Suprapubic skin (tissue), 4 donors: ENCODE measurements at regions not wholly inside any gene's neighbourhood (a gene's known extent, or its start where the extent isn't known, plus 50 kb on each side); places are given as distances from the start of the nearest gene placed in this dataset.

Experiments used
- DNase-seq, 2 donors: peaks; one replicate each; pipeline ENCODE4 v3.0.0-alpha.2; 2019; ENCODE audit warnings: low spot score in 2 of 2
- H3K27ac ChIP-seq: fragments of 200-600 bp; sonication (generic); one replicate; pipeline ENCODE4 v1.5.1; 2019
- H3K27me3 ChIP-seq: fragments of 200-600 bp; sonication (generic); one replicate; pipeline ENCODE4 v1.5.1; 2019
- H3K36me3 ChIP-seq: fragments of 200-600 bp; sonication (generic); one replicate; pipeline ENCODE4 v1.5.1; 2019
- H3K4me1 ChIP-seq: fragments of 200-600 bp; sonication (generic); one replicate; pipeline ENCODE4 v1.5.1; 2019
- H3K4me3 ChIP-seq: fragments of 200-600 bp; sonication (generic); one replicate; pipeline ENCODE4 v1.5.1; 2019; ENCODE audit warnings: mild to moderate bottlenecking
- H3K9me3 ChIP-seq: fragments of 200-600 bp; sonication (generic); one replicate; pipeline ENCODE4 v1.5.1; 2019
- EP300 ChIP-seq: sonication (generic); formaldehyde crosslinking; IDR thresholded peaks from one replicate; pipeline ENCODE4 v1.6.1; 2017; ENCODE audit warnings: antibody characterized with exemption
- POLR2A ChIP-seq, 2 donors: fragments of 450-650 bp; IDR thresholded peaks; one replicate each; pipeline ENCODE4 v1.6.1; 2017; ENCODE audit warnings: antibody characterized with exemption in 2 of 2, mild to moderate bottlenecking in 2 of 2, moderate library complexity in 2 of 2
- POLR2AphosphoS5 ChIP-seq, 3 donors: sonication (generic); formaldehyde crosslinking; IDR thresholded peaks; one replicate each; pipeline ENCODE4 v1.6.1; 2017; ENCODE audit warnings: antibody characterized with exemption in 3 of 3
- WGBS: methylation state at CpG from one replicate; pipeline ENCODE4 v1.1.5; 2018; 5-methylcytosine and 5-hydroxymethylcytosine counted together
- TF ChIP-seq, protein P1 (sequence below), 2 donors: fragments of 200-600 bp in 1 of 2; fragments of 450-650 bp in 1 of 2; sonication (generic) in 1 of 2; IDR thresholded peaks; one replicate each; pipeline ENCODE4 v1.5.1; 2016 to 2019; ENCODE audit warnings: antibody characterized with exemption in 2 of 2, mild to moderate bottlenecking in 1 of 2, moderate library complexity in 1 of 2

DNA sequence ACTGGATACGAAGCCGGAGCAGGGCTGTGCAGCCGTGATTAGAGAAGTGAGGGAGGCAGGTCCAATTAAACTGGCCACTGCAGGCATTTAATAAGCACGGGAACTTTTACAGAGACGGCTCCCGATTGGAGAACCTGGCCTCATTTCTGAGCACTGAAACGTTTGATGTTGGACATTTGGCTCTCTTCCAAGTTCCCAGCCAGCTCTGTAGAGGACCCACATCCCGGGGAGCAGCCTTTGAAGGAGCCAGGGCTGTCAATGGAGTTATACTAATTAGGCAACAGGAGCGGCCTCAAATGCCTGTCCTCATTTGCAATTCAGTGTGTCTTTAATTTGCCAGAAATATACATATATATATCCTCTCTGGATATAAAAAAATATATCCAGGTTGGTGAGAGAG, 499.4 kb upstream of the C16orf82 start:
- Histone ChIP-seq H3K36me3 (no peaks in the 10 kb centered on the region), H3K4me3 (no peak overlapping the region), H3K9me3 (no peaks in the 10 kb centered on the region), H3K27ac (no peak overlapping the region), H3K4me1 (no peaks in the 10 kb centered on the region), H3K27me3 (no peaks in the 10 kb centered on the region)
- no peak for DNase-seq
- no peak for TF ChIP-seq POLR2AphosphoS5 (IDR thresholded peaks at IDR 0.05)
- 61% methylated on average over 9 of the region's 9 CpGs for WGBS

DNA sequence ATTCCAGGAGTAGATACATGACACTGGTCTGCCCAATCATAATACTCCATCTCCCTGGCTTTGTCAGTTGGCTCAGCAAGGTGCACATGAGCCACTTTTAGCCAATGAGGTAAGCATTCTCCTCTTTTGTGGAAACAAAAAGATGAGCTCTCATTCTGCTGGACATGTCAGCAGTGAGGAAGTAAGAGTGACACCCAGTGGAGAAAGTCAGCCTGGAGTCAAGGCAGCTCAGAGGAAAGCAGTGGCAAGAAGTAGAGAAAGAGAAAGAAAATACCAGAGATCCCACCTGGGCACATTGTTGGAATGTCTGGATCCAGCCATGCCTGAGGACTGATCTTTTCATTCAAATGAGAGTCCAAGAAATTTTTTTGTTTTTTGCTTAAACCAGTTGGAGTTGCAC, 496.9 kb upstream of the C16orf82 start:
- H3K27me3 ChIP-seq: no peaks in the 10 kb centered on the region
- H3K27ac ChIP-seq: no peak overlapping the region
- H3K9me3 ChIP-seq: no peaks in the 10 kb centered on the region
- H3K36me3 ChIP-seq: no peaks in the 10 kb centered on the region
- no peak for DNase-seq
- H3K4me1 ChIP-seq: no peaks in the 10 kb centered on the region
- TF ChIP-seq, protein P1, sequence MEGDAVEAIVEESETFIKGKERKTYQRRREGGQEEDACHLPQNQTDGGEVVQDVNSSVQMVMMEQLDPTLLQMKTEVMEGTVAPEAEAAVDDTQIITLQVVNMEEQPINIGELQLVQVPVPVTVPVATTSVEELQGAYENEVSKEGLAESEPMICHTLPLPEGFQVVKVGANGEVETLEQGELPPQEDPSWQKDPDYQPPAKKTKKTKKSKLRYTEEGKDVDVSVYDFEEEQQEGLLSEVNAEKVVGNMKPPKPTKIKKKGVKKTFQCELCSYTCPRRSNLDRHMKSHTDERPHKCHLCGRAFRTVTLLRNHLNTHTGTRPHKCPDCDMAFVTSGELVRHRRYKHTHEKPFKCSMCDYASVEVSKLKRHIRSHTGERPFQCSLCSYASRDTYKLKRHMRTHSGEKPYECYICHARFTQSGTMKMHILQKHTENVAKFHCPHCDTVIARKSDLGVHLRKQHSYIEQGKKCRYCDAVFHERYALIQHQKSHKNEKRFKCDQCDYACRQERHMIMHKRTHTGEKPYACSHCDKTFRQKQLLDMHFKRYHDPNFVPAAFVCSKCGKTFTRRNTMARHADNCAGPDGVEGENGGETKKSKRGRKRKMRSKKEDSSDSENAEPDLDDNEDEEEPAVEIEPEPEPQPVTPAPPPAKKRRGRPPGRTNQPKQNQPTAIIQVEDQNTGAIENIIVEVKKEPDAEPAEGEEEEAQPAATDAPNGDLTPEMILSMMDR (IDR thresholded peaks at IDR 0.05): peak in 1 of 2 donors; percentile 5
- TF ChIP-seq EP300: no peak
- no peak for TF ChIP-seq POLR2A (IDR thresholded peaks at IDR 0.05)
- no peak for TF ChIP-seq POLR2AphosphoS5 (IDR thresholded peaks at IDR 0.05)
- no peak overlapping the region for H3K4me3 ChIP-seq

DNA sequence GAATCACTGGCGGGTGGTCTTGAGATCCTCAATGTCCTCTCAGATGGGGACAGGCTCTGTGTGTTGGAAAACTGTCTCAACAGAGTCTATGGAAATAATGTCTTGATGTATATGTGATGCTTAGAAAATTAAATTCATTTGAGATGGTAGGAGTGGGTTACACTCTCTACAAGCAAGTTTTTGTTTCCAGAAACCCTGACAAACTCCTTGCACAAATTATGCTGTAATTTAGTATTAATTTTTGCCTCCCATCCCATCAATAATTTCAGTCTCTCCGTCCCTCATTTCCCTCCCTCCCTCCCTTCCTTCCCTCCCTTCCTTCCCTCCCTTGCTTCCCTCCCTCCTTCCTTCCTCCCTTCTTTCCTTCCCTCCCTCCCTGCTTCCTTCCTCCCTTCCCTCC, 488.0 kb upstream of the C16orf82 start:
- Histone ChIP-seq H3K27ac (no peak overlapping the region), H3K36me3 (no peaks in the 10 kb centered on the region), H3K4me1 (peaks cover 5% of the 10 kb centered on the region), H3K9me3 (no peaks in the 10 kb centered on the region), H3K27me3 (no peaks in the 10 kb centered on the region), H3K4me3 (no peak overlapping the region)
- no peak for TF ChIP-seq POLR2AphosphoS5 (IDR thresholded peaks at IDR 0.05)
- no peak for TF ChIP-seq POLR2A (IDR thresholded peaks at IDR 0.05)
- TF ChIP-seq, protein P1 (IDR thresholded peaks at IDR 0.05): no peak
- no peak for TF ChIP-seq EP300
- WGBS: 84% methylated on average over 2 of the region's 2 CpGs
- no peak for DNase-seq

DNA sequence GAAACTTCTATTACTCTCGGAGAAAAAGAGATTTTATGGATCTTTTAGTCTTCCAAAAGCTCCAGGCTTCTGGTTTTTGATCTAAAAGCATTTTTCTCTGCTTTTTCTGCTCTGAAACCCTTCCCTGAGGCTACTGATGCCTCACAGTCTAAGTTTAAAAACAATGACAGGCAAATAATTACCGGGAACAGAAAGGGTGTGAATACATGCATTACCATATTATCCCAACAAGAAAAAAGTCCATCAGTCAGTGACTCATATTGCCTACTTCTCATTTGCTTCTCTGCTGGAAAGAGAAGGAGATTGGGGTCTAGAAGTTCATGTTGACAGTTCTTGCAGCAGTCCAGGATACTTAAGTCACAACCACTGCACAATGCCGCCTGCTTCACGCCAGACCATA, 482.9 kb upstream of the C16orf82 start:
- H3K27me3 ChIP-seq: no peaks in the 10 kb centered on the region
- no peaks in the 10 kb centered on the region for H3K9me3 ChIP-seq
- H3K27ac ChIP-seq: no peak overlapping the region
- DNase-seq: no peak
- 77% methylated on average over 4 of the region's 4 CpGs for WGBS
- H3K4me3 ChIP-seq: no peak overlapping the region
- TF ChIP-seq, protein P1 (IDR thresholded peaks at IDR 0.05): no peak
- TF ChIP-seq EP300: no peak
- no peaks in the 10 kb centered on the region for H3K4me1 ChIP-seq
- no peaks in the 10 kb centered on the region for H3K36me3 ChIP-seq

DNA sequence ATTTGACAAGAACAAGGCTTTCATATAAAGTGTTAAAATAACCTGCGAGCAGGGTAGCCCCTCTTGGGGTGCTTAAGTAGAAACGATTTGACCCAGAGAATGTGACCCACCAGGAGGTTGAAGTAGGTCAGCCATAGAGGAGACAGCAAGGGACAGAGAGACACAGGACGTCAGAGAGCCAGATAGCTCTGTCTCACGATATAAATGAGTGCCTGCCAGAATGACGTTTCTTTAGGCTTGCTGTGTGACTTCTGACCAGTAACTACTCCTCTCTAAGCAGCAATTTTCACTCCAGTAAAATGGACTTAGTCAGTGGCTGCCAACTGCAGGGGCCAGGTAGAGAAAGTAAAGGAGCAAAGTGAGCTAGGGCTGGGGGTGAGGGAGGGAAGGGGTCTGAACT, 473.0 kb upstream of the C16orf82 start:
- no peaks in the 10 kb centered on the region for H3K36me3 ChIP-seq
- no peaks in the 10 kb centered on the region for H3K9me3 ChIP-seq
- H3K27me3 ChIP-seq: no peaks in the 10 kb centered on the region
- no peak overlapping the region for H3K27ac ChIP-seq
- no peaks in the 10 kb centered on the region for H3K4me1 ChIP-seq
- H3K4me3 ChIP-seq: no peak overlapping the region
- no peak for DNase-seq
- TF ChIP-seq POLR2AphosphoS5 (IDR thresholded peaks at IDR 0.05): no peak
- TF ChIP-seq EP300: no peak
- no peak for TF ChIP-seq POLR2A (IDR thresholded peaks at IDR 0.05)
- TF ChIP-seq, protein P1 (IDR thresholded peaks at IDR 0.05): no peak
- 48% methylated on average over 5 of the region's 5 CpGs for WGBS

DNA sequence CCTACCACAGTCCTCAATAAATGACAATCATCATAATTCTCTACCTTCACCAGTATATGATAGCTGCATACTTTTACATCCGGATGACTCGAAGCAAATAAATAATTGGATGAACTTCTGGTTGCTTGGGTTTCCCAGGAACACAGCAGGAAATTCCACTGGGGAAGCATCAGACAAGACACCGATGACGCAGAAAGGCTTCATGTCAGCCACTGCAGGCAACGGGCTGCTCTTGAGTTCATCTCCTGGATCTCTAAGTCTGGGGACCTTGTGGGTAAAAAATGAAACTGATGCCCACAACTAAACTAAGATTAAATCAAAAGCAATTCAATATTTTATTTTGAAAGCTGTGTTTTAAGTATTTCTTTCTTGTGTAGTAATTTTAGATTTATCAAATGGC, 472.1 kb upstream of the C16orf82 start:
- H3K4me3 ChIP-seq: no peak overlapping the region
- H3K27ac ChIP-seq: no peak overlapping the region
- TF ChIP-seq POLR2A (IDR thresholded peaks at IDR 0.05): no peak
- TF ChIP-seq, protein P1 (IDR thresholded peaks at IDR 0.05): no peak
- WGBS: 75% methylated on average over 5 of the region's 5 CpGs
- no peaks in the 10 kb centered on the region for H3K9me3 ChIP-seq
- H3K4me1 ChIP-seq: no peaks in the 10 kb centered on the region
- H3K27me3 ChIP-seq: no peaks in the 10 kb centered on the region
- no peak for DNase-seq
- no peaks in the 10 kb centered on the region for H3K36me3 ChIP-seq
